GM21576 (cell line): ENCODE measurements at regions not wholly inside any gene's neighbourhood (a gene's known extent, or its start where the extent isn't known, plus 50 kb on each side); places are given as distances from the start of the nearest gene placed in this dataset.

Experiments
- ATAC-seq: cut with Tn5 transposase; IDR thresholded peaks from one replicate; pipeline ENCODE4 v1.9.1; 2021; ENCODE audit warnings: mild to moderate bottlenecking, moderate library complexity; ENCODE audit not compliant: unreplicated experiment

- no peak for ATAC-seq
Observed at GRCh38 chr10:129163531-129163930, 303.5 kb upstream of the MGMT start.

GRCh38 chr10:129165076-129165720 lies 301.8 kb upstream of the MGMT start:
- no peak for ATAC-seq

DNA sequence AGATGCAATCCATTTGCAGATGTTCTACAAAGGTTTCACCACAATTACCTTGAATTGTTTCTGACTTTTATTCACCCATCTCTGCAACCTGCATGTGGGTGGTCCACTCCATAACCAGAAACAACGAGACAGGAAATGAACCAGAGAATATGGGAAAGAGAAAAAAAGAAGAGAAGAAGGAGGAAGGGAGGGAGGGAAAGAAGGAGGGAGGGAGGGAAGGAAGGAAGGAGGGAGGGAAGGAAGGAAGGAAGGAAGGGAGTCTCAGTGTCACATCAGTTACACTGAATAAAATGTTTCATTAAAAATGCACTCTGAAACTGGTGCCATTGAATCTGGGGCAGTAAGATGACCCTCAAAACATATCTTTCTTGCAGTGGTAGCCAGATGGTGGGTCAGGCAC lies 301.3 kb upstream of the MGMT start:
- no peak for ATAC-seq

DNA sequence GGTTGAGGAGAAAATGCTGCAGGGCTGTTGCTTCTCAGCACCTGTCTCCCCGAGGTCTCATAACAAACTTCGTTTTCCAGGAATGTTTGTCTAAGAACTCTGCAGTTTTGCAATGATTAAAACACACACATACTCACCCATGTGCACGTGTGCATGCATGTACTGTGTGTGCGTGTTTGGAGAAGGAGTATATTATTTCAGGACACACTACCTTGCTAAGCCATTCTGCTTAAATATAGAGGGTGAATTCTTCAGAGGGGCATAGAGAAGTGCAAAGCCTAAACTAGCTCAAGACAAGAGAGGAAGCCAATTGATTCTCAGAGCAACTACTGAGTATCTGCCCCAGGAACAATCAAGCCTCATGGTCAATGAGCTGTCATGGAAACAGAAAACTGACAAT lies 298.4 kb upstream of the MGMT start:
- ATAC-seq = no peak

- no peak for ATAC-seq
Observed at GRCh38 chr10:129169115-129169514, 297.9 kb upstream of the MGMT start.

GRCh38 chr10:129170812-129171211 lies 296.2 kb upstream of the MGMT start:
- no peak for ATAC-seq

GRCh38 chr10:129171812-129172211 lies 295.2 kb upstream of the MGMT start:
- no peak for ATAC-seq

GRCh38 chr10:129174232-129175014 lies 292.6 kb upstream of the MGMT start:
- no peak for ATAC-seq

- ATAC-seq = no peak
Observed at GRCh38 chr10:129179245-129179971, 287.6 kb upstream of the MGMT start.

- ATAC-seq = no peak
Observed at GRCh38 chr10:129179972-129180678, 286.9 kb upstream of the MGMT start.

DNA sequence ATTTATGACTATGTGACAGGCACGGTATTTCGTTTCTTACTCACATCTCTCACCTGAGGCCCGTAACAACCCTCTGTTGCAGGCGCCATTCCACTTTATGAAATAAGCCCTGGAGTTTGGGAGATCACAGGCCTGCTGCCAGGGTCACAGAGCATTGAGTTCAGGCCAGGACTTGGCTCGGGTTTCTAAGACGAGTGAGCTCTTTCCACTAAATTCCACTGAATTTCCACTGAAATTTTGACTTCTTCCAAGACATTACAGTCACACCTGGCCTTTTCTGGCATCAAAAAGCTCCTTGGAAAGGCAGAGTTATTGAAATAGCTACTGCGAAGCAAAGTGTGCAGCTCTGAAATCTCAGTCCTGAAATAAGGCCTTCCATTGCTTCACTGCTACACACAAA lies 282.8 kb upstream of the MGMT start:
- ATAC-seq = no peak

DNA sequence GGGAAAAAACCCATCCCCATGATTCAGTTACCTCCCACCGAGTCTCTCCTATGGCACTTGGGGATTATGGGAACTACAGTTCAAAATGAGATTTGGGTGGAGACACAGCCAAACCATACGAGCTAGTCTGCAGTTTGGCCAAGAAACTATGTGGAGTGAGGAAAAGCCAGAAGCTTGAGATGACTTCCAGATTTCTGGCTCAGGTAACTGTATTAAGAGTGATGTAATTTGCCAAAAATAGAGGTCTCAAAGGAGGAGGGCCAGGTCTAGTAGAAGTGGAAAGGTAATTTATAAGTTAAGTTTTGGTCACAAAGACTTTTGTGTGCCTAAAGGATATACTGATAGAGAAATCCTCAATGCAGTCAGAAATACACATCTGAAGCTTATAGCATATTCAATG lies 279.7 kb upstream of the MGMT start:
- no peak for ATAC-seq

- ATAC-seq = no peak
Observed at GRCh38 chr10:129191797-129192196, 275.2 kb upstream of the MGMT start.

GRCh38 chr10:129192344-129193128 lies 274.5 kb upstream of the MGMT start:
- no peak for ATAC-seq

DNA sequence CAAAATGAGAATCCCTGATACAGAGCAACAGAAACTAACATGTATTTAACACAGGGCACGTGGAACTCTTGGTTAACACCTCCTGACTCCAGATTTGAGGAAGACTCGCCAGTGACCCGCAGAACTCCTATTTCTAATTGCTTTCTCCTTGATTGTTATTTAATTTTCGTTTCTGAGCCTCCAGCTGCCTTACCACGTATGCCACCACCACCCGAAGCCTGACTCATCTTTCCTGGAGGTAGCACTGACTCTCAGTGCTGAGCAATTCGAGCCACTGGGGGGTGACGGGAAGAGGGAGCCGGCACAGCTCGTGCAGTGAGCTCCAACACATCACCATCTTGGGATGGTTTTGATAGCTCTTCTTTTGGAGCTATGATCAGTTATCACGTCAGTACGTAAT lies 273.9 kb upstream of the MGMT start:
- ATAC-seq = no peak

- ATAC-seq = no peak
Observed at GRCh38 chr10:129194181-129194870, 272.7 kb upstream of the MGMT start.

- no peak for ATAC-seq
Observed at GRCh38 chr10:129199826-129200225, 267.2 kb upstream of the MGMT start.

DNA sequence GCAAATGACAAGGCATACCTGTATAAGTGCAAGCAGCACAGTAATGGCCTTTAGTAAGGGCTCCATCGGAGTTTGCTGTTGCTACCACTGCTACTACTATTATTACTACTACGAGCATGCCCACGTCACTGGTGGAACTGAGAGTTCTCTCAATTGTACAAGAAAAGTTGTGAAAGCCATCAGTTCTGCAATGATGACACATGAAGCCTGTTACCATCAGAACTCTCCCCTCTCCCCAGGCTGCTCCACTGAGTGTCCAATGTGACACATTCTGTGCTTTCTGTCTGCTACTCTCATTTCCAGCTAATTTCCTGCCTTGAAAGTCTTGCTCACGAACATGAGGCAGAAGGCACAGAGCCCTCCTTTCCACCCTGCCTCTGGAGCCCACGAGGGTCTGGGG lies 263.2 kb upstream of the MGMT start:
- ATAC-seq = no peak

GRCh38 chr10:129207297-129207696 lies 259.7 kb upstream of the MGMT start:
- ATAC-seq = no peak

- ATAC-seq = no peak
Observed at GRCh38 chr10:129210876-129211275, 256.2 kb upstream of the MGMT start.
